IPS-NIHi7 (cell line): ENCODE measurements at regions not wholly inside any gene's neighbourhood (a gene's known extent, or its start where the extent isn't known, plus 50 kb on each side); places are given as distances from the start of the nearest gene placed in this dataset.
"Not testable (repeated sequence)": the region's sequence is repeated elsewhere in the genome, so short reads cannot be mapped to it uniquely, and the experiment has no call there.

Experiments
- DNase-seq: peaks from one replicate; pipeline ENCODE4 v3.0.0; 2012; ENCODE audit warnings: mixed read lengths; ENCODE audit errors: extremely low spot score

- DNase-seq, result no peak
Measured at GRCh38 chr4:19239565-19239964, 1012.1 kb upstream of the SLIT2 start.

GRCh38 chr4:19236473-19236872 is 1015.2 kb upstream of the SLIT2 start:
- no peak for DNase-seq

DNA sequence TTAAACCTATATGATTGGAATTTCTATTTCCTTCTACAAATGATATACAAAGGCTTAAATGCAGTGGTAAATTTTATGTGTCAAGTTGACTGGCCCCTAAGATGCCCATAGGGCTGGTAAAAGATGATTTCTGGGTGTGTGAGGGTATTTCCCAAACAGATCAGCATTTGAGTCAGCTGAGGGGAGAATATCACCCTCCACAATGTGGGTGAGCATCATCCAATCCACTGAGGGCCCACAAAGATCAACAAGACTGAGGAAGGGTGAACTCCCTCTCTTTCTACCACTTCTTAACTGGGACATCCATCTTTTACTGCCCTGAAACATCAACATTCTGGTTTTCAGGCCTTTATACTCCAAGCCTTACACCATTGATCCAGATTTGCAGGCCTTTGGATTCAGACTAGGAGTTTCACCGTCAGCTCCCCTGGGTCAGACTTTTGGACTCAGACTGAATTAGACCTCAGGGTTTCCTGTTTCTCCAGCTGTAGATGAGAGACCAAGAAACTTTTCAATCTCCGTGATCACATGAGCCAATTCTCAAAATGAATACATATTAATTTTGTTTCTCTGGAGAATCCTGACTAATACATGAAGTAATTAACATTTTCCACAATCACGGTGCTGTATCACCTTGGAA is 1020.7 kb upstream of the SLIT2 start:
- no peak for DNase-seq

- no peak for DNase-seq
Measured at GRCh38 chr4:19227701-19228100, 1024.0 kb upstream of the SLIT2 start.

DNA sequence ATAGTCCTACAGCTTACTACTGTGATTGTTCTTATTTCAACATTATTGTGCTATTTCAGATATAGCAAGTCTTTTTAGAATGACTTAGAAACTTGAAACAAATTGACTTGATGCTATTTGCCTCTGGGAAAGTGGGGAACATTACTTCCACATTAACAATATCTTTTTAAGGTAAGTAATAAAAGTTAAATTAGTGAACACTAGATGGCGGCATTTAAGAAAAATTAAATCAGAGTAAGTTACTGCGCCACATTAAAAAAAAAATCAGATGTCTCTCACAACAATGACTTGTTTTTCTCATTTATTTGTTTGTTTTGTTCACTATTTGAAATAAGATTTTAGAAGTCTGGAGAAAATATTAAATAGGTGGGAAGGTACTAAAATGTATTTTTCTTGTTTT is 1026.9 kb upstream of the SLIT2 start:
- DNase-seq, result no peak

- no peak for DNase-seq
Measured at GRCh38 chr4:19216476-19216875, 1035.2 kb upstream of the SLIT2 start.

GRCh38 chr4:19214591-19215186 is 1037.0 kb upstream of the SLIT2 start:
- DNase-seq, result no peak

- DNase-seq, result no peak
Measured at GRCh38 chr4:19213388-19213787, 1038.3 kb upstream of the SLIT2 start.

DNA sequence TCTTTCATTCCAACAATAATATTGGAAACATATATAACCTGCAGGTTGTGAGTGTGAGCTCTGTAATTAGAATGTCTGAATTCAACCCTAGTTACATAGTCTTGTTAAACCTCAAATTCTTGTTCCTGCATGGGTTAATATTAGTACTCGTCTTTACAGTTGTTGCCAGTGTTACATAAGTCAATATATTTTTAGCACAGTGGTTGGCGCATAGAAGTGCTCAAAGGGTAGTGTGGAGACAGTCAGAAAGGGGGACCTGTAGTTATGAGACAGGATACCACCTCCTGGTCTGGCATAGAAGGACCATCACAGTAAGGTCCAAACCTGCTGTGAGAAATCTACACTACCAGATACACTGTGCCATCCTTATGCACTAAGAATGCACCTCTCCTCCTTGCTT is 1045.9 kb upstream of the SLIT2 start:
- no peak for DNase-seq

DNA sequence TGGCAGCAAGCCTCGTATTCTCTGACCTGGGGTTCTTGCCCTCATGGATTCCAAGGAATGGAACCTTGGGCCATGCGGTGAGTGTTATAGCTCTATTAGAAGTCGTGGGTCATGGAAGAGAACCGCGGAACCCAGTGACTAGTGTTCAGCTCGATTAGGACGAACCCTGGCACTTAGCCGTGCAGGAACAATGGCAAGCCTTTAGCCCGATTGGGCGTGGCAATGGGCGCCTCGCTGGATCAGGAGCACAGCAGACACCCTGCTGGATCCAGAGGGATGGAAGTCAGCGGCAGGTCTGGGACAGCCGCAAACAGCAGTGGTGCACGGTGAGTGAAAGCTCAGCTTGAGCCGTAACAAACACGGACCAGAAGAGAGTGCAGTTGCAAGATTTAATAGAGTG is 1053.9 kb upstream of the SLIT2 start:
- DNase-seq, result not testable (repeated sequence)

DNA sequence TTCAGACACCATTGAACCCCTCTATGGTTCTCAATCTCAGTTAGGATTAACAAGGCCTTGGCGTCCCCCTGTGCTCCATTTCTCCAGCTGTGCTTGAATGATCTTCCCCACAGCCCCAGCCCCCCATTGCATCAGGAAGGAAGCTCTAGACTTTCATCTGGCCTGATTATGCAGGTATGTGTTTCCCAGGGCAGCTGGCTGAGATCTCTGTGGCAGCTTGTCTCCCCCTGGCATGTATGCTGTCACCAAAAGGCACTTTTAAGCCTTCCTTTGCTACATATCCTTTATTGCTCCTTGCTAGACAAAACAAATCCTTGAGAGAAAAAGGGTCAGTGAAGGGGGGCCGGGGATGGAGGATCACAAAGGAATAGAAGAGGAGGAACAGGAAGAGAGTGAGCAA is 1056.0 kb upstream of the SLIT2 start:
- DNase-seq, result peak; percentile 62

- peak; percentile 31 for DNase-seq
Measured at GRCh38 chr4:19194672-19195071, 1057.0 kb upstream of the SLIT2 start.

DNA sequence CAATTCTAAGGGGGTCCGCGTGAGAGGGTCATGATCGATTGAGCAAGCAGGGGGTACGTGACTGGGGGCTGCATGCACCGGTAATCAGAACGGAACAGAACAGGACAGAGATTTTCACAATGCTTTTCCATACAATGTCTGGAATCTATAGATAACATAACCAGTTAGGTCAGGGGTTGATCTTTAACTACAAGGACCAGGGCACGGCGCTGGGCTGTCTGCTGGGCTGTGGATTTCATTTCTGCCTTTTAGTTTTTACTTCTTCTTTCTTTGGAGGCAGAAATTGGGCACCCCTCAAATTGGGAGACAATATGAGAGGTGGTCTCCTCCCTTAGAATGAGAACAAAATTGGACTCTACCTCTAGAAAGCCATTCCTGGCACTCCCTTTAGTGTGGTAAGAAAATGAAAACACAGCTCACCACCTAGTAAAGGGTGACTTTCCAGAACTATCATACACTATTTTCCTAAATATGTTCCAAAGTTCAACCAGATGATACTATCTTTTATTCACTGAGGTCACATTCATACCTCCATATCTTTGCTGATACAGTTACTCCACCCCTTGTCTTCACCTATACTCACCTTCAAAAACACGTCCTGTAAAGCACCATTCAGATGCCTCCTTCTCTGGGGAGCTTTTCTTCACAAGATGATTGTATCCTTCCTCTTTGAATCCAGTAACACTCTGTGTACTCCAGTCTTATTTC is 1058.3 kb upstream of the SLIT2 start:
- no peak for DNase-seq

- DNase-seq, result no peak
Measured at GRCh38 chr4:19191979-19192650, 1059.6 kb upstream of the SLIT2 start.

DNA sequence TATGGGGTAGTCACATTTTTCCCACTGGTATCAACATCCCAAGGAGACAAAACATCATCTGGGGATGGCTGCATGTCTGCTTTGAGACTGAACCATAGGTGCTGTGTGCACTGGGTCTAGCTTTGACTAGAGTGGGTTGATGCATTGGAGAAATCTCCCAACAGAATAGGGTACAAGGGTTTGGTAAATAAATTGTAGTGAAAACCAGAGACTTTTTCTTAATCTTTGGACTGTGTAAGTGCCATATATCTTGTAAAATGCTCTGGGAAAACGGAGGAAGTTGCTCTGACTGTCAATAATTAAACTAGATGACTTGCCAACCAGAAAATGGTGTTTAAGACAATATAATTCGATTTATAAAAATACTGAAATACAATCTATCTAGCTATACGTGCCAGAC is 1064.0 kb upstream of the SLIT2 start:
- no peak for DNase-seq

- no peak for DNase-seq
Measured at GRCh38 chr4:19187096-19187495, 1064.6 kb upstream of the SLIT2 start.

- not testable (repeated sequence) for DNase-seq
Measured at GRCh38 chr4:19181631-19182030, 1070.1 kb upstream of the SLIT2 start.

- no peak for DNase-seq
Measured at GRCh38 chr4:19178835-19179234, 1072.9 kb upstream of the SLIT2 start.

DNA sequence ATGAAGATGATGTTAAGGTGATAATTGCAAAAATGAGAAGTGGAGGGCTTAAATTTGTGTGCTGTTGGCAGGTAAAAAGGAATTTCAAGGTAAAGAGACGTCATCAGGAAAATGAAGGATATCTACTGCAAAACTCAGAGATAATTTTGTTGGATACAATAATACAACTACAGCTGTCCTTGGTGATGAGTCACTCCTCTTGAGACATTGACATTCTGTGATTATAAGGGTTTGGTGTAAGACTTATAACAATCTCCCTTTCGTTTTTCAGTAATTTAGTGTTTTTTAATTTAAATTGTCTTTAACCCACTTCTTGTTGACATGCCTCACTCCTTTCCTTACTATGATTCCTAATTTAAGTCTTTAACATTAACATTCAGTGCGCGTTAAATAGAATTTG is 1074.1 kb upstream of the SLIT2 start:
- no peak for DNase-seq

DNA sequence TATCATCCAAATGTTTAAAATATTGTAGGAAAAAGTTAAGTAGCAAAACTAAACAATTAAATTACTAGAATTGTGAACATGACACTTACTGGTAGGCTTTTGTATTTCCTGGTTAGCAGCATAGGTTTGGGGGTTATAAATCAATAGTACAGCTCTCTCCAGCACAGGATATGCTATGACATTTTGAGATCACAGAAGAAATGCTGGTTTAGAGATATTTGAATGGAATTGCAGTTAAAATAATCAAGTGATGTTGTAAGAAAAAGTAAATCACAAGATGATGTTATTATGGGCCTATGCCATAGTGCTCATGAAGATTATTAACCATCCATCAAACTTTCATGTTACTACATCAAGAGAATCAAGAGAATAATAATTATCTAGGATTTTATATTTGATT is 1079.9 kb upstream of the SLIT2 start:
- DNase-seq, result no peak

DNA sequence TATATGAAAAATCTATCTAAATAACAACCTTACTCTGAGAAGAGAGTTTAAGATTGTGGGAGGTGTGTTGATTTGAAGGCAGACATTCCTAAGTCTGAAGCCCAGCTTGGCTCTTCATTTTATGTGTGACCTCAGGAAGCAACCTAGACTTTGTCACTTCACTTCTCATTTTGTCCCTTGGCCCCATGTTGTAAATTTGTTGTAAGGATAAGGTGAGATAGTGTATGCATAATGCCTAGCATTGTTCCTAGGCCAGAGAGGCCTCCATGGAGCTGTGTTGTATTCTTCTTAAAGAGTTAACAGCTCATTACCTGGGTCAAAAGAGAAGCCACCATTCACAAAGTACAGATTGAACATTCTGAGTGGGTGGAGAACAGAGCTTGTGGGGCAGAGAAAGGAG is 1084.4 kb upstream of the SLIT2 start:
- DNase-seq, result no peak

DNA sequence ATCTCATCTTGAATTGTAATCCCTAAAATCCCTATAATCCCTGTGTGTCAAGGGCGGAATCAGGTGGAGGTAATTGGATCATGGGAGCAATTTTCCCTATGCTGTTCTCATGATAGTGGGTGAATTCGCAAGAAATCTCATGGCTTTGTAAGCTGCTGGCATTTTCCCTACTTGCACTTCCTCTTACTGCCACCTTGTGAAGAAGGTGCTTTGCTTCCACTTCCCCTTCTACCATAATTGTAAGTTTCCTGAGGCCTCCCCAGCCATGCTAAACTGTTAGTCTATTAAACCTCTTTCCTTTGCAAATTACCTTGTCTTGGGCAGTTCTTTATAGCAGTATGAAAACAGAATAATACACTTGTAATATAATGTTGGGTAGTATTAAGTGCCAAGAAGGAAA is 1087.4 kb upstream of the SLIT2 start:
- DNase-seq, result no peak

GRCh38 chr4:19159874-19160273 is 1091.8 kb upstream of the SLIT2 start:
- DNase-seq, result no peak
